ENCODE measurements at regions not wholly inside any gene's neighbourhood (a gene's known extent, or its start where the extent isn't known, plus 50 kb on each side); places are given as distances from the start of the nearest gene placed in this dataset.

- TF ChIP-seq POLR2A (IDR thresholded peaks at IDR 0.05) (no peak), CTCF (IDR thresholded peaks at IDR 0.05) (no peak)
These were observed 342.8 kb downstream of the FOXA2 start for GRCh38 chr20:22241609-22242008.

Measured in stomach (tissue), 4 donors.